ENCODE measurements at regions not wholly inside any gene's neighbourhood (a gene's known extent, or its start where the extent isn't known, plus 50 kb on each side); places are given as distances from the start of the nearest gene placed in this dataset.

DNA sequence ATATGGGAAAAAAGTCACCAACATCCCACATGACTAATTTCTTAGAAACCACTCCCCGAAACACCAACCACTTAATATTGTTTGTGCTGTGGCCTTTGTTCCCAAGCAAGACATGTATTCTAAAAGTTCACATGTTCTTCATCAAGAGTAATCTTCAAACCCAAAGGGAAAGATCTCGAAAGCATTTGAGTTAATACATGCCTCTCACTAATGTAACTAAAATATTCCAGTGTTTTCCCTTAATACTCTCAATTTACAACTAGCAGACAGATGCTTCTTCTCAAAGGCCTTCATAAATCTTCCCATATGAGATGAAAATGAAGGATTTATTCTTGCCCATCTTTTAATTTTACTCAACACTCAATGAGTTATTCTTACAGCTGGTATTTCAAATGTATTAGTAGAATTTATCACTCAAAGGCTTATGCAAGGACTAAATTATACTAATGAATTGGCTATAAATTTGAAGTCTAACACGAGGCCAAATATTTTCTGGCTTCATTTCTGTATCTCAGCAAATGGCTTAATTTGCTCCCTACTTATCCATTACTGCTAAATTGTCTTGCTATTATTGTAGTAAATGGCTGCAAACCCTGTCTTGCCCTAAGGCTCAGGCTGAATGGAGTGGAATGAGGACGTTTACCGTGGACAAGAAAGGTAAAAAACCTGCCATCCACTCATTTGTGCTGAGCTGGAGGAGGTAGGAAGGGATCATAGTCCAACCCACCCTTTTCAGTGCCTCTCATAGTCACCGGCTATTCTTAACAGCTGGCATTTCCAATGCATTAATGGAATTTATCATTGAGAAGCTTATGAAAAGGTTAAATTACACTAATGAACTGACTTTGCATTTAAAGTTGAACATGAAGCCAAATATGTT lies 474.4 kb downstream of the RASEF start:
- no peak overlapping the region for H3K27ac ChIP-seq
- intact Hi-C loops (cut with DNase I): no loop called here
- no peaks in the 10 kb centered on the region for H3K27me3 ChIP-seq (ENCODE audit: low read depth)
- no peaks in the 10 kb centered on the region for H3K36me3 ChIP-seq
- TF ChIP-seq CTCF (IDR thresholded peaks at IDR 0.05): no peak
- H3K9me3 ChIP-seq: no peaks in the 10 kb centered on the region
- no peak overlapping the region for H3K4me3 ChIP-seq
- no peak for ATAC-seq
- H3K4me1 ChIP-seq: no peaks in the 10 kb centered on the region
- no peak for DNase-seq

GRCh38 chr9:82590845-82591244 lies 472.1 kb downstream of the RASEF start:
- H3K4me1 ChIP-seq: no peaks in the 10 kb centered on the region
- ATAC-seq (no peak), DNase-seq (no peak)
- H3K4me3 ChIP-seq: no peak overlapping the region
- intact Hi-C loops (cut with DNase I): no loop called here
- H3K9me3 ChIP-seq: no peaks in the 10 kb centered on the region
- no peak overlapping the region for H3K27ac ChIP-seq
- TF ChIP-seq CTCF (IDR thresholded peaks at IDR 0.05): no peak
- no peaks in the 10 kb centered on the region for H3K27me3 ChIP-seq (ENCODE audit: low read depth)
- no peaks in the 10 kb centered on the region for H3K36me3 ChIP-seq

DNA sequence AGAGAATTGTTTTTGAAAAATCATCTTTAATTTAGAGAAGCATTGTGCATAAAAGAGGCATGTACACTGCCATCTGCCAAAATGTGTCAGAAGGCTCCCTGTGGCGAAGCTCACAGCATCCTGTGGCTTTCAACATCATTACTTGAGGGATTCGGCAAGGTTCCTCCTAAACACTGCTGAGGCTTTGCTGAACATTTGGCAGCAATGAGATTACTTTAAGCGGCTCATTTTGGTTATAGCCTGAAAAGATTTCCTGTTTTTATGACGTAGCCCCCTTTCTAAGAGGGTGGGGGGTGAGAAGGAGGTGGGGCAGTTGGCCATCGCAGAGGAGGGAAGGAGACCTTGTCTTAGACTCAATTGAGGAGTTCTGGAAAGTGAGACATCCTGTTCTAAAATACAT lies 469.4 kb downstream of the RASEF start:
- no peak for ATAC-seq
- TF ChIP-seq CTCF (IDR thresholded peaks at IDR 0.05): no peak
- no peak for DNase-seq
- Histone ChIP-seq H3K27me3 (ENCODE audit: low read depth) (no peaks in the 10 kb centered on the region), H3K4me3 (no peak overlapping the region), H3K4me1 (peaks cover 9% of the 10 kb centered on the region), H3K36me3 (no peaks in the 10 kb centered on the region), H3K27ac (no peak overlapping the region), H3K9me3 (no peaks in the 10 kb centered on the region)
- intact Hi-C loops (cut with DNase I): no loop called here

DNA sequence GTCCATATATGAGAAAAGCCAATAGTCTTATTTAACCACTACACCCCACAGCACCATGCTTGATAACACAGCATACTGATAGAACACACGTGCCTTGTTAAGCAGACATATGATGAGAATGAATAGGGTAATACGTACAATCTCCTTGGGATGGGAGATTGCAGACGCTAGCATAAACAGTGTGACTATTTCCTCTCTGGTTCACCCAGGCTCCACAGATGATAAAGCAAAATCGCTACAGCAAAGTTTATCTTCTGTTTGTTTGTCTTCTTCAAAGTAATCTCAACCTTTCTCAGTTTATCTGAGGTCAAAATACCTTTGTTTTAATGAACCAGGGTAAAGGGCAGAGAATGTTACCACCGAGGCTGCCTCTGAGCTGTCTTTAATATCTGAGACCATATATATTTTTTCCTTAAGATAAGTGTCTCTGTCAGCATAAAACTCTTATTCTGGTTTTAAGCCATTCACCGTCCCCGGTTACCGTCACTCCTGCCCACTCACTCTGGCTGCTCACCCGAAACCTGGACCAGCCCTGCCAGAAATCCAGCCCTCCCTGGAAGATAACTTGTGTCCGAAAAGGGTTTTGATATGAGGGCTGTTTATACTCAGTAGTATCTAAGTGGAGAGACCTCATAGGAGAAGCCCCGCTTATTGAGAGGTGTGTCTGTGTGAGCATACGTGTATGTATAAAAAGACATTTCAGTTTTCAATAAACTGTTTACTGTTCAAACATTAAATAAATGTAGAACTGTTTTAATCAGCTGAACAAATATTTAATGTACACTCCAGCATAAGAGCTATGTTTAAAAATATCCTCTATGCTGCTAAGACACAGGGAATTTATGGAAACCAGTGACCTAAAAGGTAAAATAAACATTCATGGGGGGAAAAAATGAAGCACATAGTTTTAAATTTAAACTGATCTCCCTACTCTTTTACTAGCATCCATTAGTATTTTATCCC lies 465.4 kb downstream of the RASEF start:
- Histone ChIP-seq H3K27me3 (ENCODE audit: low read depth) (no peaks in the 10 kb centered on the region), H3K36me3 (no peaks in the 10 kb centered on the region), H3K4me3 (no peak overlapping the region), H3K4me1 (peaks cover 9% of the 10 kb centered on the region), H3K9me3 (no peaks in the 10 kb centered on the region), H3K27ac (no peak overlapping the region)
- intact Hi-C loops (cut with DNase I): no loop called here
- no peak for TF ChIP-seq CTCF (IDR thresholded peaks at IDR 0.05)
- DNase-seq (no peak), ATAC-seq (peak; percentile 76 to 92)

DNA sequence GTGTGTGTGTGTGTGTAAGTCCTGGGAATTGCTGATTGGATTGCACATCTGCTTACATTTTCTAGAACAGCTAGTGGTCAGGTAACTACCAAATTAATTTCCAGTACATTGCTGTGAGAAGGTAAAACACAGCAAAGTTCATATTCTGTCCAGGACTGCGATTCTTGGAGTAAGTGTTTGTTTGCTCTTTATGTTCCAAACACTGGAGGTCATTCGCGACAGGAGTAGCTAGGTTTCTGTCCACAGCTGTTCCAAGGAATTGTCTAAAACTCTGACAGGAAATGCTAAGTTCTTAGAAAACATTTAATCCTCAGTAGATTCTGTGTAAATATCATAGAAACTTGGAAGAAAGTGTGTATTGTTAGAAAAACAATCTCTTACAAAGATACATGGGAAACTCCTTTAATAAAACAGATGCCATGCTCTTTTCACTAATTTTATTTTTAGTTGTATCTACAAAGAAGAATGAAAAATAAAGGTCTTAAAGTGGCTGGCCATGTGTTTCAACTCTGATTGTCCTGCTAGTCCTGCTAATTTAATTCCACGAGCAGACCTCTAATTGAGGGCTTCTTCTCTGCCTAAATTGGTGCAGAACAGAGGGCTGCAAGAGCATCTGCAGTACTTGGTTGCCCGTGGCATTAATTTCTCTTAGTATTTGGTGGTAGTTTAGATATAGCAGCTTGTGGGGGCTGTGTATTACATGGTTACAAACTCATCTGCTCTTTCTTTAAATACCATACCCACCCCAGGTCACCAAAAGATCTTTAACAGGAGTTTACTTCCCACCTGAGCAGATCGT lies 464.5 kb downstream of the RASEF start:
- intact Hi-C loops (cut with DNase I): no loop called here
- no peaks in the 10 kb centered on the region for H3K36me3 ChIP-seq
- H3K4me1 ChIP-seq: peaks cover 9% of the 10 kb centered on the region
- DNase-seq (no peak), ATAC-seq (no peak)
- no peak overlapping the region for H3K27ac ChIP-seq
- H3K27me3 ChIP-seq (ENCODE audit: low read depth): no peaks in the 10 kb centered on the region
- no peak for TF ChIP-seq CTCF (IDR thresholded peaks at IDR 0.05)
- H3K4me3 ChIP-seq: no peak overlapping the region
- no peaks in the 10 kb centered on the region for H3K9me3 ChIP-seq

Measured in lower lobe of right lung (tissue), 2 donors.